ENCODE measurements at regions not wholly inside any gene's neighbourhood (a gene's known extent, or its start where the extent isn't known, plus 50 kb on each side); places are given as distances from the start of the nearest gene placed in this dataset.

DNA sequence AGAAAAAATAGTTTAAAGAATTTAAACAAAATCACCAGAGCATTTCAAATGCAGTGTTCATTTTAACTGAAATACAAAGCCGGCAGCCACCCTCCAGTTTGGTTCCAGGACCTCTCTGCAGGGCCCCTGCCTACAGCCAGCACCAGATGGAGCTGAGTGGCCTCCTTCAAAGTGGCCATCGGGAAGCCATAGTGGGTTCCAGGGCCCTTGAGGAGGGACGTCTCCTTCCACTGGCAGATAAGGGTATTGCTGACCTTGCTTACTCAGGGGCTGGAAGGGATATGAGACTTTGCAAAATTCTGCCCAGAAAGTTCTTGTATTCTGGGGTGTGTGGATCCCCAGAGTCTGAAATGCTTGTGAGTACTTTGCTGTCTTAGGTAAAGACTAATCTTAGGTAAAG, 205.2 kb upstream of the APCDD1 start:
- H3K9me2 ChIP-seq (replicated peaks; ENCODE audit: insufficient read depth), result no peaks in the 10 kb centered on the region
- no peak overlapping the region for H3K4me3 ChIP-seq
- no peaks in the 10 kb centered on the region for H3K36me3 ChIP-seq (replicated peaks; ENCODE audit: insufficient read depth, low read depth)
- H3K9me3 ChIP-seq (ENCODE audit: low read depth), result no peaks in the 10 kb centered on the region
- H3K4me2 ChIP-seq, result no peak overlapping the region
- peaks cover 8% of the 10 kb centered on the region for H3K4me1 ChIP-seq (ENCODE audit: insufficient read depth)
- no peaks in the 10 kb centered on the region for H3K27me3 ChIP-seq
- H3K79me2 ChIP-seq, result no peaks in the 10 kb centered on the region
- no peaks in the 10 kb centered on the region for H4K20me1 ChIP-seq (ENCODE audit: insufficient read depth, poor library complexity, severe bottlenecking)
- TF ChIP-seq EZH2 (IDR thresholded peaks at IDR 0.05; ENCODE audit: borderline replicate concordance) (no peak), EZH2phosphoT487 (IDR thresholded peaks at IDR 0.05; ENCODE audit: low read depth, severe bottlenecking, unreplicated experiment) (no peak)
- TF ChIP-seq, protein P1, sequence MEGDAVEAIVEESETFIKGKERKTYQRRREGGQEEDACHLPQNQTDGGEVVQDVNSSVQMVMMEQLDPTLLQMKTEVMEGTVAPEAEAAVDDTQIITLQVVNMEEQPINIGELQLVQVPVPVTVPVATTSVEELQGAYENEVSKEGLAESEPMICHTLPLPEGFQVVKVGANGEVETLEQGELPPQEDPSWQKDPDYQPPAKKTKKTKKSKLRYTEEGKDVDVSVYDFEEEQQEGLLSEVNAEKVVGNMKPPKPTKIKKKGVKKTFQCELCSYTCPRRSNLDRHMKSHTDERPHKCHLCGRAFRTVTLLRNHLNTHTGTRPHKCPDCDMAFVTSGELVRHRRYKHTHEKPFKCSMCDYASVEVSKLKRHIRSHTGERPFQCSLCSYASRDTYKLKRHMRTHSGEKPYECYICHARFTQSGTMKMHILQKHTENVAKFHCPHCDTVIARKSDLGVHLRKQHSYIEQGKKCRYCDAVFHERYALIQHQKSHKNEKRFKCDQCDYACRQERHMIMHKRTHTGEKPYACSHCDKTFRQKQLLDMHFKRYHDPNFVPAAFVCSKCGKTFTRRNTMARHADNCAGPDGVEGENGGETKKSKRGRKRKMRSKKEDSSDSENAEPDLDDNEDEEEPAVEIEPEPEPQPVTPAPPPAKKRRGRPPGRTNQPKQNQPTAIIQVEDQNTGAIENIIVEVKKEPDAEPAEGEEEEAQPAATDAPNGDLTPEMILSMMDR (IDR thresholded peaks at IDR 0.05; ENCODE audit: poor library complexity), result no peak
- 88% methylated on average over 3 of the region's 3 CpGs for WGBS (ENCODE audit: low lambda C conversion rate, missing lambda C conversion rate)
- DNase-seq (ENCODE audit: low spot score), result no peak
- H2AFZ ChIP-seq, result no peak overlapping the region
- no peak overlapping the region for H3K27ac ChIP-seq

DNA sequence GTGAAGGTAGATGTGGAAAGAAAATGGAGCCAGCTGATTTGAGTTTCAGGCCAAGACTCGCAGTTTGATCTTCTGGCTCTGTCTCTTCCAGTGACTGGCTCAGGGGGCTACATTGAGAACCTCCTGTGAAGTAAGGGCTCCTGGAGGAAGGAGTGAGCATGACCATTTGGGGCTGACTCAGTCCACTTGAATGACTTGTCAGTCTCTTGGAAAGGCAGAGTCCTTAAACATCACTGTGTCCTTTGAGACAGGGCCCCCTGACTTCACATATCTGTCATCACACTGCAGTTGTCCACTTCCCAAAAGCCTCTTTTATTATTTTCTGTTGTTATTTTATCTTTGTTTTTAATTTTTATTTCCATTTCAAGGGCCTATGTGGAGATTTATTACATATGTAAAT, 204.6 kb upstream of the APCDD1 start:
- no peak for DNase-seq (ENCODE audit: low spot score)
- Histone ChIP-seq H3K36me3 (replicated peaks; ENCODE audit: insufficient read depth, low read depth) (no peaks in the 10 kb centered on the region), H3K4me2 (no peak overlapping the region), H3K4me1 (ENCODE audit: insufficient read depth) (peaks cover 8% of the 10 kb centered on the region), H3K9me2 (replicated peaks; ENCODE audit: insufficient read depth) (no peaks in the 10 kb centered on the region), H3K79me2 (no peaks in the 10 kb centered on the region), H3K4me3 (no peak overlapping the region), H3K27ac (no peak overlapping the region), H3K27me3 (no peaks in the 10 kb centered on the region), H3K9me3 (ENCODE audit: low read depth) (no peaks in the 10 kb centered on the region), H2AFZ (no peak overlapping the region), H4K20me1 (ENCODE audit: insufficient read depth, poor library complexity, severe bottlenecking) (no peaks in the 10 kb centered on the region)
- TF ChIP-seq EZH2phosphoT487 (IDR thresholded peaks at IDR 0.05; ENCODE audit: low read depth, severe bottlenecking, unreplicated experiment) (no peak), EZH2 (IDR thresholded peaks at IDR 0.05; ENCODE audit: borderline replicate concordance) (no peak)
- TF ChIP-seq, protein P1 (IDR thresholded peaks at IDR 0.05; ENCODE audit: poor library complexity), result no peak
- WGBS (ENCODE audit: low lambda C conversion rate, missing lambda C conversion rate), result 100% methylated on average over 1 of the region's 1 CpG

DNA sequence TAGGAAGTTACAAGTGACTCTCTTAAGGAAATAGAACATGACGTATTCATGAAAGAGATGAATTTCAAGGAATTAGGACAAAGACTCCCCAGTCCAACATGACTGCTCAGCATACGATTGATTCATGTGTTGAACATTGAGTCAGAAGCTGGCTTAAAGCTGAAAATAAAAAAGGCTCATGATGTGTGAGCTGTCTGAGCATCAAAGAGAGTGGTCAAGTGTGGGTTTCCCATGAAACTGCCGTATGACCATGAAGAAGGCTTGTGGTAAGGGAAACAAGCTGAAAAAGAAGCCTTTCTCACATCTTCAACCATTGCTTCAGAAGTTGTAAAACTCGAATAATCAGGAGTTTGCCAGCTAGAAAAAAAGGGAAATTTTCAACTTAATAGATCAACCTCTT, 201.9 kb upstream of the APCDD1 start:
- Histone ChIP-seq H3K4me3 (no peak overlapping the region), H3K9me3 (ENCODE audit: low read depth) (no peaks in the 10 kb centered on the region), H3K36me3 (replicated peaks; ENCODE audit: insufficient read depth, low read depth) (no peaks in the 10 kb centered on the region), H3K9me2 (replicated peaks; ENCODE audit: insufficient read depth) (no peaks in the 10 kb centered on the region), H3K79me2 (no peaks in the 10 kb centered on the region), H3K4me2 (no peak overlapping the region), H2AFZ (no peak overlapping the region), H4K20me1 (ENCODE audit: insufficient read depth, poor library complexity, severe bottlenecking) (no peaks in the 10 kb centered on the region), H3K4me1 (ENCODE audit: insufficient read depth) (peaks cover 2% of the 10 kb centered on the region), H3K27me3 (no peaks in the 10 kb centered on the region), H3K27ac (no peak overlapping the region)
- 83% methylated on average over 4 of the region's 4 CpGs for WGBS (ENCODE audit: low lambda C conversion rate, missing lambda C conversion rate)
- TF ChIP-seq EZH2 (IDR thresholded peaks at IDR 0.05; ENCODE audit: borderline replicate concordance), result no peak
- TF ChIP-seq EZH2phosphoT487 (IDR thresholded peaks at IDR 0.05; ENCODE audit: low read depth, severe bottlenecking, unreplicated experiment), result no peak
- TF ChIP-seq, protein P1 (IDR thresholded peaks at IDR 0.05; ENCODE audit: poor library complexity), result no peak
- no peak for DNase-seq (ENCODE audit: low spot score)

All from hepatocyte (in vitro differentiated cells).